SK-N-SH (cell line): ENCODE measurements at regions not wholly inside any gene's neighbourhood (a gene's known extent, or its start where the extent isn't known, plus 50 kb on each side); places are given as distances from the start of the nearest gene placed in this dataset.

Source experiments
- CTCF ChIA-PET: fragments of 300-600, 350-600 bp; formaldehyde crosslinking; extraction: SDS; loops from one replicate; lab custom pipeline; 2021; lab: Yijun Ruan, JAX
- POLR2A ChIA-PET: fragments of 350-600 bp; sonication (Branson Sonifier 250); formaldehyde crosslinking; extraction: SDS; loops from one replicate; lab custom pipeline; 2020; ENCODE audit warnings: antibody characterized with exemption, inconsistent platforms; lab: Yijun Ruan, JAX
- DNase-seq: peaks from one replicate; pipeline ENCODE4 v3.0.0; 2012
- H2AFZ ChIP-seq: fragments of 200-600 bp; sonication (generic); 2 replicates; pipeline ENCODE4 v1.8.1; 2016; ENCODE audit warnings: antibody characterized with exemption, mild to moderate bottlenecking, low read depth
- H3F3A ChIP-seq: fragments of 200-600 bp; sonication (generic); replicated peaks from 2 replicates; pipeline ENCODE3; 2016; ENCODE audit warnings: antibody characterized with exemption, mild to moderate bottlenecking; ENCODE audit not compliant: insufficient read depth
- H3K27ac ChIP-seq, 2 experiments: fragments of 200-500 bp in 1 of 2; fragments of 200-600 bp in 1 of 2; sonication (Bioruptor generic) in 1 of 2; sonication (generic), shearing (Covaris generic) in 1 of 2; 2 replicates each; pipeline versions ENCODE4 v1.5.1 to v1.6.1; 2014 to 2016; ENCODE audit warnings: low read depth in 2 of 2, inconsistent platforms in 1 of 2, low read length in 1 of 2, mild to moderate bottlenecking in 1 of 2, mixed read lengths in 1 of 2
- H3K27me3 ChIP-seq: fragments of 200-600 bp; sonication (generic), shearing (Covaris generic); 2 replicates; pipeline ENCODE4 v1.6.1; 2016; ENCODE audit warnings: mixed run types; ENCODE audit not compliant: insufficient read depth
- H3K36me3 ChIP-seq, 2 experiments: fragments of 200-500 bp in 1 of 2; fragments of 200-600 bp in 1 of 2; sonication (Bioruptor generic) in 1 of 2; sonication (generic) in 1 of 2; replicated peaks in 1 of 2; 2 replicates each; pipeline versions ENCODE3 to v1.5.1; 2014 to 2016; ENCODE audit warnings: low read length in 1 of 2, mild to moderate bottlenecking in 1 of 2; ENCODE audit not compliant: insufficient read depth in 2 of 2, control insufficient read depth in 1 of 2
- H3K4me1 ChIP-seq, 2 experiments: fragments of 200-500 bp in 1 of 2; fragments of 200-600 bp in 1 of 2; sonication (Bioruptor generic) in 1 of 2; sonication (generic), shearing (Covaris generic) in 1 of 2; 2 replicates each; pipeline versions ENCODE4 v1.5.1 to v1.6.1; 2014 to 2016; ENCODE audit warnings: low read depth in 1 of 2, low read length in 1 of 2, mixed run types in 1 of 2; ENCODE audit not compliant: insufficient read depth in 2 of 2, control insufficient read depth in 1 of 2
- H3K4me2 ChIP-seq: fragments of 200-600 bp; sonication (generic), shearing (Covaris generic); 2 replicates; pipeline ENCODE4 v1.6.1; 2017; ENCODE audit warnings: mixed run types
- H3K4me3 ChIP-seq, 2 experiments: fragments of 200-500 bp in 1 of 2; fragments of 200-600 bp in 1 of 2; sonication (Bioruptor generic) in 1 of 2; sonication (generic), shearing (Covaris generic) in 1 of 2; 2 replicates each; pipeline versions ENCODE4 v1.5.1 to v1.8.1; 2014 to 2016; ENCODE audit warnings: low read depth in 2 of 2, inconsistent platforms in 1 of 2, low read length in 1 of 2, mild to moderate bottlenecking in 1 of 2, mixed read lengths in 1 of 2, moderate library complexity in 1 of 2
- H3K79me2 ChIP-seq: fragments of 200-600 bp; sonication (generic); 2 replicates; pipeline ENCODE4 v1.8.1; 2017; ENCODE audit warnings: mild to moderate bottlenecking; ENCODE audit not compliant: insufficient read depth
- H3K9ac ChIP-seq: fragments of 200-600 bp; sonication (generic); 2 replicates; pipeline ENCODE4 v1.6.1; 2017; ENCODE audit warnings: mixed run types
- H3K9me2 ChIP-seq: fragments of 200-600 bp; sonication (generic); 2 replicates; pipeline ENCODE4 v1.6.1; 2017; ENCODE audit warnings: mixed run types
- H3K9me3 ChIP-seq: fragments of 200-600 bp; sonication (generic); 2 replicates; pipeline ENCODE4 v1.6.1; 2017; ENCODE audit warnings: mixed run types, mild to moderate bottlenecking, moderate library complexity
- H4K20me1 ChIP-seq: fragments of 200-600 bp; sonication (generic); 2 replicates; pipeline ENCODE4 v1.6.1; 2017; ENCODE audit warnings: mild to moderate bottlenecking, mixed run types; ENCODE audit not compliant: insufficient read depth
- EP300 ChIP-seq, 2 experiments: IDR thresholded peaks; 2 replicates each; pipeline versions ENCODE4 v1.4.0 to v1.6.1; 2012; ENCODE audit warnings: borderline replicate concordance in 1 of 2, low read depth in 1 of 2, low read length in 1 of 2
- FOSL2 ChIP-seq: IDR thresholded peaks from 2 replicates; pipeline ENCODE4 v1.4.0; 2012; ENCODE audit warnings: low read depth, mild to moderate bottlenecking, moderate library complexity, borderline replicate concordance
- JUND ChIP-seq: IDR thresholded peaks from 2 replicates; pipeline ENCODE4 v1.4.0; 2012
- MEF2A ChIP-seq: IDR thresholded peaks from 2 replicates; pipeline ENCODE4 v1.4.0; 2012; ENCODE audit warnings: low read depth, borderline replicate concordance
- NRF1 ChIP-seq: IDR thresholded peaks from 2 replicates; pipeline ENCODE4 v1.6.1; 2012; ENCODE audit warnings: low read depth, mild to moderate bottlenecking, low read length
- RFX5 ChIP-seq: IDR thresholded peaks from 2 replicates; pipeline ENCODE4 v1.6.1; 2012; ENCODE audit warnings: mild to moderate bottlenecking, improper control_type of control experiment, low read length
- TAF1 ChIP-seq: IDR thresholded peaks from 2 replicates; pipeline ENCODE4 v1.6.1; 2012; ENCODE audit warnings: low read depth, mild to moderate bottlenecking, low read length, moderate library complexity, borderline replicate concordance
- TEAD4 ChIP-seq: IDR thresholded peaks from 2 replicates; pipeline ENCODE4 v1.4.0; 2012; ENCODE audit warnings: mild to moderate bottlenecking, borderline replicate concordance; ENCODE audit not compliant: insufficient read depth
- USF2 ChIP-seq: fragments of 150-350 bp; IDR thresholded peaks from 2 replicates; pipeline ENCODE4 v1.6.1; 2017; ENCODE audit warnings: antibody characterized with exemption, low read length, low read depth, borderline replicate concordance
- WGBS: methylation state at CpG from one replicate; pipeline ENCODE4 v1.1.6; 2017; ENCODE audit warnings: low lambda C conversion rate; 5-methylcytosine and 5-hydroxymethylcytosine counted together
- TF ChIP-seq, protein P1 (sequence below): IDR thresholded peaks from 2 replicates; pipeline ENCODE4 v1.6.1; 2012; ENCODE audit warnings: mild to moderate bottlenecking, low read depth, low read length, moderate library complexity
- TF ChIP-seq, protein P2 (sequence below): IDR thresholded peaks from 2 replicates; pipeline ENCODE4; 2012
- TF ChIP-seq, protein P3 (sequence below): IDR thresholded peaks from 2 replicates; pipeline ENCODE4 v1.4.0; 2012; ENCODE audit warnings: low read depth, borderline replicate concordance

- ChIA-PET CTCF (interaction anchor here (0.7 kb wide), 1 partner anchor 425 kb away, joined by 3 read pairs; no protein-coding TSS in a partner anchor), POLR2A (no interaction called here)
- 78% methylated on average over 1 of the region's 1 CpG for WGBS
- Histone ChIP-seq H3K27me3 (no peaks in the 10 kb centered on the region), H3K9me3 (no peaks in the 10 kb centered on the region), H2AFZ (peak overlapping the region; percentile 68; the same call in 1 of the 2 replicates), H3K9ac (no peak overlapping the region), H3K9me2 (no peaks in the 10 kb centered on the region), H3K27ac (no peak overlapping the region), H3K4me2 (no peak overlapping the region), H4K20me1 (no peaks in the 10 kb centered on the region), H3K4me3 (no peak overlapping the region), H3K4me1 (peaks cover 0 to 4% of the 10 kb centered on the region in 2 experiments; a peak in 2 of 4 replicates), H3F3A (no peaks in the 10 kb centered on the region), H3K36me3 (no peaks in the 10 kb centered on the region), H3K79me2 (no peaks in the 10 kb centered on the region)
- TF ChIP-seq FOSL2 (no peak), RFX5 (no peak), MEF2A (no peak), USF2 (no peak)
- TF ChIP-seq, protein P1, sequence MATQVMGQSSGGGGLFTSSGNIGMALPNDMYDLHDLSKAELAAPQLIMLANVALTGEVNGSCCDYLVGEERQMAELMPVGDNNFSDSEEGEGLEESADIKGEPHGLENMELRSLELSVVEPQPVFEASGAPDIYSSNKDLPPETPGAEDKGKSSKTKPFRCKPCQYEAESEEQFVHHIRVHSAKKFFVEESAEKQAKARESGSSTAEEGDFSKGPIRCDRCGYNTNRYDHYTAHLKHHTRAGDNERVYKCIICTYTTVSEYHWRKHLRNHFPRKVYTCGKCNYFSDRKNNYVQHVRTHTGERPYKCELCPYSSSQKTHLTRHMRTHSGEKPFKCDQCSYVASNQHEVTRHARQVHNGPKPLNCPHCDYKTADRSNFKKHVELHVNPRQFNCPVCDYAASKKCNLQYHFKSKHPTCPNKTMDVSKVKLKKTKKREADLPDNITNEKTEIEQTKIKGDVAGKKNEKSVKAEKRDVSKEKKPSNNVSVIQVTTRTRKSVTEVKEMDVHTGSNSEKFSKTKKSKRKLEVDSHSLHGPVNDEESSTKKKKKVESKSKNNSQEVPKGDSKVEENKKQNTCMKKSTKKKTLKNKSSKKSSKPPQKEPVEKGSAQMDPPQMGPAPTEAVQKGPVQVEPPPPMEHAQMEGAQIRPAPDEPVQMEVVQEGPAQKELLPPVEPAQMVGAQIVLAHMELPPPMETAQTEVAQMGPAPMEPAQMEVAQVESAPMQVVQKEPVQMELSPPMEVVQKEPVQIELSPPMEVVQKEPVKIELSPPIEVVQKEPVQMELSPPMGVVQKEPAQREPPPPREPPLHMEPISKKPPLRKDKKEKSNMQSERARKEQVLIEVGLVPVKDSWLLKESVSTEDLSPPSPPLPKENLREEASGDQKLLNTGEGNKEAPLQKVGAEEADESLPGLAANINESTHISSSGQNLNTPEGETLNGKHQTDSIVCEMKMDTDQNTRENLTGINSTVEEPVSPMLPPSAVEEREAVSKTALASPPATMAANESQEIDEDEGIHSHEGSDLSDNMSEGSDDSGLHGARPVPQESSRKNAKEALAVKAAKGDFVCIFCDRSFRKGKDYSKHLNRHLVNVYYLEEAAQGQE, result no peak
- TF ChIP-seq, protein P2, sequence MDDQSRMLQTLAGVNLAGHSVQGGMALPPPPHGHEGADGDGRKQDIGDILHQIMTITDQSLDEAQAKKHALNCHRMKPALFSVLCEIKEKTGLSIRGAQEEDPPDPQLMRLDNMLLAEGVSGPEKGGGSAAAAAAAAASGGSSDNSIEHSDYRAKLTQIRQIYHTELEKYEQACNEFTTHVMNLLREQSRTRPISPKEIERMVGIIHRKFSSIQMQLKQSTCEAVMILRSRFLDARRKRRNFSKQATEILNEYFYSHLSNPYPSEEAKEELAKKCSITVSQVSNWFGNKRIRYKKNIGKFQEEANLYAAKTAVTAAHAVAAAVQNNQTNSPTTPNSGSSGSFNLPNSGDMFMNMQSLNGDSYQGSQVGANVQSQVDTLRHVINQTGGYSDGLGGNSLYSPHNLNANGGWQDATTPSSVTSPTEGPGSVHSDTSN, result no peak
- TF ChIP-seq, all 33 proteins: peak for 0
- no peak for DNase-seq
These were observed 179.9 kb upstream of the TMEM106B start for GRCh38 chr7:12031186-12031585.

DNA sequence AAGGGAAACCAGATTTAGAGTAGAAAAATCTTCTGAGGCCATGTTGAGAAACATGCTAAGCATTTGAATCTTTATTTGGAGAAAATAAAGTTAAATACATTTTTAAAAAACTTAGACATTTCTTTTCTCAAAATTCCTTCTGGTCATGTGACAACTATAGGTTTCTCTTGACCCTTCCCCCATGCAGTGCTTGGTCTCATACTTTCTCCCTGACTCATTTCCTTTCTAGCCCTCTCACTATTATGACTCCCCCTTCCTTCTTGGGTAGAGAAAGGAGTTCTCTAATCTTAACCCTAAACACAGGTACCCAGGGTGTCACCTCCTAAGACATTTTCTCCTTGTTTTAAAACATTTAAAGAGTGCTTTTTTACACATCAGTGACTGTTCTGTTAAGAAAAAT, 179.5 kb upstream of the TMEM106B start:
- H2AFZ ChIP-seq, result peak overlapping the region; percentile 68
- no peaks in the 10 kb centered on the region for H3K9me3 ChIP-seq
- no peak overlapping the region for H3K9ac ChIP-seq
- H3K4me3 ChIP-seq, result no peak overlapping the region
- ChIA-PET POLR2A (no interaction called here), CTCF (interaction anchor here (1.9 kb wide), 1 partner anchor 11 kb away, joined by 7 read pairs; no protein-coding TSS in a partner anchor)
- H3K27me3 ChIP-seq, result no peaks in the 10 kb centered on the region
- H3F3A ChIP-seq, result no peaks in the 10 kb centered on the region
- H3K4me2 ChIP-seq, result peak overlapping the region; percentile 22; the same call in 1 of the 2 replicates
- H3K27ac ChIP-seq, result 0 out of 4 replicates have a peak overlapping the region, but pooled peaks of 1 of the 2 experiments have one; percentile 2
- no peaks in the 10 kb centered on the region for H4K20me1 ChIP-seq
- H3K79me2 ChIP-seq, result no peaks in the 10 kb centered on the region
- TF ChIP-seq NRF1 (no peak), FOSL2 (peak; percentile 62), JUND (peak; percentile 80), EP300 (IDR thresholded peaks at IDR 0.05; ENCODE audit: borderline replicate concordance in 1 of 2, low read depth in 1 of 2, low read length in 1 of 2) (0 out of 4 replicates have a peak, but pooled peaks of 1 of the 2 experiments have one; percentile 19), TEAD4 (no peak), TAF1 (no peak)
- TF ChIP-seq, protein P3, sequence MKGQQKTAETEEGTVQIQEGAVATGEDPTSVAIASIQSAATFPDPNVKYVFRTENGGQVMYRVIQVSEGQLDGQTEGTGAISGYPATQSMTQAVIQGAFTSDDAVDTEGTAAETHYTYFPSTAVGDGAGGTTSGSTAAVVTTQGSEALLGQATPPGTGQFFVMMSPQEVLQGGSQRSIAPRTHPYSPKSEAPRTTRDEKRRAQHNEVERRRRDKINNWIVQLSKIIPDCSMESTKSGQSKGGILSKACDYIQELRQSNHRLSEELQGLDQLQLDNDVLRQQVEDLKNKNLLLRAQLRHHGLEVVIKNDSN, result peak; percentile 66; the same call in 1 of the 2 replicates
- TF ChIP-seq, protein P2, result no peak
- no peaks in the 10 kb centered on the region for H3K36me3 ChIP-seq
- no peaks in the 10 kb centered on the region for H3K9me2 ChIP-seq
- no peak for DNase-seq
- peaks cover 0 to 4% of the 10 kb centered on the region in 2 experiments; a peak in 2 of 4 replicates for H3K4me1 ChIP-seq
